ENCODE measurements at regions not wholly inside any gene's neighbourhood (a gene's known extent, or its start where the extent isn't known, plus 50 kb on each side); places are given as distances from the start of the nearest gene placed in this dataset.
"Not testable (repeated sequence)": the region's sequence is repeated elsewhere in the genome, so short reads cannot be mapped to it uniquely, and the experiment has no call there.

GRCh38 chr13:34376483-34376882 lies 558.5 kb downstream of the RFC3 start:
- Histone ChIP-seq H3K4me1 (ENCODE audit: insufficient read depth, low read length) (no peaks in the 10 kb centered on the region), H3K27ac (ENCODE audit: low read depth, low read length) (no peak overlapping the region), H3K27me3 (ENCODE audit: insufficient read depth, low read length) (no peaks in the 10 kb centered on the region), H2AFZ (ENCODE audit: low read length) (no peak overlapping the region), H3K4me2 (ENCODE audit: insufficient read depth, low read length) (no peak overlapping the region), H4K20me1 (ENCODE audit: insufficient read depth, low read length) (no peaks in the 10 kb centered on the region), H3K36me3 (ENCODE audit: insufficient read depth, low read length) (no peaks in the 10 kb centered on the region), H3K9me3 (ENCODE audit: low read depth, low read length) (no peaks in the 10 kb centered on the region), H3K4me3 (ENCODE audit: insufficient read depth, low read length) (no peak overlapping the region), H3K79me2 (ENCODE audit: insufficient read depth, low read length) (no peaks in the 10 kb centered on the region)
- no peak for TF ChIP-seq CTCF (IDR thresholded peaks at IDR 0.05; ENCODE audit: extremely low read depth, low read depth, low read length)
- DNase-seq (ENCODE audit: insufficient read length, low spot score, missing footprints), result no peak

- DNase-seq (ENCODE audit: insufficient read length, low spot score, missing footprints), result no peak
- no peak overlapping the region for H3K27ac ChIP-seq (ENCODE audit: low read depth, low read length)
These were observed 560.8 kb upstream of the NBEA start for GRCh38 chr13:34381228-34381627.

GRCh38 chr13:34383728-34384127 lies 558.3 kb upstream of the NBEA start:
- H2AFZ ChIP-seq (ENCODE audit: low read length), result no peak overlapping the region
- H3K4me1 ChIP-seq (ENCODE audit: insufficient read depth, low read length), result no peaks in the 10 kb centered on the region
- DNase-seq (ENCODE audit: insufficient read length, low spot score, missing footprints), result no peak
- H3K79me2 ChIP-seq (ENCODE audit: insufficient read depth, low read length), result no peaks in the 10 kb centered on the region
- no peaks in the 10 kb centered on the region for H3K36me3 ChIP-seq (ENCODE audit: insufficient read depth, low read length)
- no peak overlapping the region for H3K27ac ChIP-seq (ENCODE audit: low read depth, low read length)
- H3K27me3 ChIP-seq (ENCODE audit: insufficient read depth, low read length), result no peaks in the 10 kb centered on the region
- no peak overlapping the region for H3K4me2 ChIP-seq (ENCODE audit: insufficient read depth, low read length)
- no peaks in the 10 kb centered on the region for H3K9me3 ChIP-seq (ENCODE audit: low read depth, low read length)
- no peaks in the 10 kb centered on the region for H4K20me1 ChIP-seq (ENCODE audit: insufficient read depth, low read length)
- TF ChIP-seq CTCF (IDR thresholded peaks at IDR 0.05; ENCODE audit: extremely low read depth, low read depth, low read length), result no peak
- no peak overlapping the region for H3K4me3 ChIP-seq (ENCODE audit: insufficient read depth, low read length)

More at GRCh38 chr13:34381228-34381627, 560.8 kb upstream of the NBEA start:
- Histone ChIP-seq H2AFZ (ENCODE audit: low read length) (no peak overlapping the region), H3K36me3 (ENCODE audit: insufficient read depth, low read length) (no peaks in the 10 kb centered on the region), H3K79me2 (ENCODE audit: insufficient read depth, low read length) (no peaks in the 10 kb centered on the region), H3K4me1 (ENCODE audit: insufficient read depth, low read length) (no peaks in the 10 kb centered on the region), H3K9me3 (ENCODE audit: low read depth, low read length) (no peaks in the 10 kb centered on the region), H3K4me3 (ENCODE audit: insufficient read depth, low read length) (no peak overlapping the region), H3K27me3 (ENCODE audit: insufficient read depth, low read length) (no peaks in the 10 kb centered on the region), H4K20me1 (ENCODE audit: insufficient read depth, low read length) (no peaks in the 10 kb centered on the region), H3K4me2 (ENCODE audit: insufficient read depth, low read length) (no peak overlapping the region)
- TF ChIP-seq CTCF (IDR thresholded peaks at IDR 0.05; ENCODE audit: extremely low read depth, low read depth, low read length), result no peak

GRCh38 chr13:34386229-34386628 lies 555.8 kb upstream of the NBEA start:
- not testable (repeated sequence) for H3K9me3 ChIP-seq (ENCODE audit: low read depth, low read length); H3K79me2 ChIP-seq (ENCODE audit: insufficient read depth, low read length)

More at GRCh38 chr13:34386229-34386628, 555.8 kb upstream of the NBEA start:
- not testable (repeated sequence) for H2AFZ ChIP-seq (ENCODE audit: low read length); H4K20me1 ChIP-seq (ENCODE audit: insufficient read depth, low read length); H3K27ac ChIP-seq (ENCODE audit: low read depth, low read length); H3K4me1 ChIP-seq (ENCODE audit: insufficient read depth, low read length); H3K4me3 ChIP-seq (ENCODE audit: insufficient read depth, low read length); H3K4me2 ChIP-seq (ENCODE audit: insufficient read depth, low read length); H3K27me3 ChIP-seq (ENCODE audit: insufficient read depth, low read length); DNase-seq (ENCODE audit: insufficient read length, low spot score, missing footprints); H3K36me3 ChIP-seq (ENCODE audit: insufficient read depth, low read length)
